Neural cell (in vitro differentiated cells): ENCODE measurements at regions not wholly inside any gene's neighbourhood (a gene's known extent, or its start where the extent isn't known, plus 50 kb on each side); places are given as distances from the start of the nearest gene placed in this dataset.

Source experiments
- EP300 ChIP-seq: fragments of 450-650 bp; conservative IDR thresholded peaks from 2 replicates; pipeline ENCODE4 v1.6.1; 2014; ENCODE audit warnings: antibody characterized with exemption, mild to moderate bottlenecking, moderate library complexity; ENCODE audit not compliant: poor library complexity, severe bottlenecking
- EZH2 ChIP-seq: fragments of 200-600, 300-800 bp; shearing (Covaris generic), sonication (generic); IDR thresholded peaks from 2 replicates; pipeline ENCODE4 v1.6.1; 2014; ENCODE audit warnings: antibody characterized with exemption, low read length, borderline replicate concordance, mild to moderate bottlenecking; ENCODE audit not compliant: insufficient read depth, poor library complexity, severe bottlenecking
- MXI1 ChIP-seq: fragments of 450-650 bp; conservative IDR thresholded peaks from 2 replicates; pipeline ENCODE4 v1.6.1; 2014; ENCODE audit warnings: antibody characterized with exemption, mild to moderate bottlenecking; ENCODE audit not compliant: poor library complexity, severe bottlenecking
- POLR2AphosphoS5 ChIP-seq: IDR thresholded peaks from 2 replicates; pipeline ENCODE4 v1.6.1; 2012
- RAD21 ChIP-seq: fragments of 450-650 bp; conservative IDR thresholded peaks from 2 replicates; pipeline ENCODE4 v1.6.1; 2014; ENCODE audit warnings: antibody characterized with exemption, mild to moderate bottlenecking, moderate library complexity
- TAF1 ChIP-seq: IDR thresholded peaks from 2 replicates; pipeline ENCODE4 v1.6.1; 2012; ENCODE audit warnings: low read depth
- TF ChIP-seq, protein P1 (sequence below): fragments of 450-650 bp; IDR thresholded peaks from 2 replicates; pipeline ENCODE4 v1.5.1; 2014; ENCODE audit warnings: antibody characterized with exemption, mild to moderate bottlenecking, moderate library complexity; ENCODE audit not compliant: poor library complexity, severe bottlenecking
- TF ChIP-seq, protein P2 (sequence below): IDR thresholded peaks from 2 replicates; pipeline ENCODE4 v1.6.1; 2012; ENCODE audit warnings: borderline replicate concordance

DNA sequence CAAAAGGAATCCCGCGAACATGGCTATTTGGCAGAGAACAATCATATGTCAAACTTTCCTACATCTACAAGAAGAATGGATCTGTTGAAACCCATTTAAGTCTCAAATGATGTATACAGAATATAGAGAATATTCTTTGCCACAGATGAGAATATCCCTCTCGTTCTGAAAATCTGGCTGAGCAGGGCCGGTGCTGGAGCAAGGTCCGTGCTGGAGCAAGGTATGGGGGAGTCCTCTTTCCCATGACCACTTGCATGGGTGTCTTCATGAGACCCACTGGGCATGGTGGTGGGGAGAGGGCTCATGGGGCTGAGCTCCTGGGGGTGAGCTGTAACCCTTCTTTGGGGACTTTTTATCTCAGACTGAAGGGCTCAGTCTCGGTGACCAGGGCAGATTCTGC is 440.9 kb downstream of the SOX9 start:
- TF ChIP-seq, protein P1, sequence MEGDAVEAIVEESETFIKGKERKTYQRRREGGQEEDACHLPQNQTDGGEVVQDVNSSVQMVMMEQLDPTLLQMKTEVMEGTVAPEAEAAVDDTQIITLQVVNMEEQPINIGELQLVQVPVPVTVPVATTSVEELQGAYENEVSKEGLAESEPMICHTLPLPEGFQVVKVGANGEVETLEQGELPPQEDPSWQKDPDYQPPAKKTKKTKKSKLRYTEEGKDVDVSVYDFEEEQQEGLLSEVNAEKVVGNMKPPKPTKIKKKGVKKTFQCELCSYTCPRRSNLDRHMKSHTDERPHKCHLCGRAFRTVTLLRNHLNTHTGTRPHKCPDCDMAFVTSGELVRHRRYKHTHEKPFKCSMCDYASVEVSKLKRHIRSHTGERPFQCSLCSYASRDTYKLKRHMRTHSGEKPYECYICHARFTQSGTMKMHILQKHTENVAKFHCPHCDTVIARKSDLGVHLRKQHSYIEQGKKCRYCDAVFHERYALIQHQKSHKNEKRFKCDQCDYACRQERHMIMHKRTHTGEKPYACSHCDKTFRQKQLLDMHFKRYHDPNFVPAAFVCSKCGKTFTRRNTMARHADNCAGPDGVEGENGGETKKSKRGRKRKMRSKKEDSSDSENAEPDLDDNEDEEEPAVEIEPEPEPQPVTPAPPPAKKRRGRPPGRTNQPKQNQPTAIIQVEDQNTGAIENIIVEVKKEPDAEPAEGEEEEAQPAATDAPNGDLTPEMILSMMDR: no peak
- no peak for TF ChIP-seq EZH2
- no peak for TF ChIP-seq RAD21
- no peak for TF ChIP-seq EP300
- TF ChIP-seq, protein P2, sequence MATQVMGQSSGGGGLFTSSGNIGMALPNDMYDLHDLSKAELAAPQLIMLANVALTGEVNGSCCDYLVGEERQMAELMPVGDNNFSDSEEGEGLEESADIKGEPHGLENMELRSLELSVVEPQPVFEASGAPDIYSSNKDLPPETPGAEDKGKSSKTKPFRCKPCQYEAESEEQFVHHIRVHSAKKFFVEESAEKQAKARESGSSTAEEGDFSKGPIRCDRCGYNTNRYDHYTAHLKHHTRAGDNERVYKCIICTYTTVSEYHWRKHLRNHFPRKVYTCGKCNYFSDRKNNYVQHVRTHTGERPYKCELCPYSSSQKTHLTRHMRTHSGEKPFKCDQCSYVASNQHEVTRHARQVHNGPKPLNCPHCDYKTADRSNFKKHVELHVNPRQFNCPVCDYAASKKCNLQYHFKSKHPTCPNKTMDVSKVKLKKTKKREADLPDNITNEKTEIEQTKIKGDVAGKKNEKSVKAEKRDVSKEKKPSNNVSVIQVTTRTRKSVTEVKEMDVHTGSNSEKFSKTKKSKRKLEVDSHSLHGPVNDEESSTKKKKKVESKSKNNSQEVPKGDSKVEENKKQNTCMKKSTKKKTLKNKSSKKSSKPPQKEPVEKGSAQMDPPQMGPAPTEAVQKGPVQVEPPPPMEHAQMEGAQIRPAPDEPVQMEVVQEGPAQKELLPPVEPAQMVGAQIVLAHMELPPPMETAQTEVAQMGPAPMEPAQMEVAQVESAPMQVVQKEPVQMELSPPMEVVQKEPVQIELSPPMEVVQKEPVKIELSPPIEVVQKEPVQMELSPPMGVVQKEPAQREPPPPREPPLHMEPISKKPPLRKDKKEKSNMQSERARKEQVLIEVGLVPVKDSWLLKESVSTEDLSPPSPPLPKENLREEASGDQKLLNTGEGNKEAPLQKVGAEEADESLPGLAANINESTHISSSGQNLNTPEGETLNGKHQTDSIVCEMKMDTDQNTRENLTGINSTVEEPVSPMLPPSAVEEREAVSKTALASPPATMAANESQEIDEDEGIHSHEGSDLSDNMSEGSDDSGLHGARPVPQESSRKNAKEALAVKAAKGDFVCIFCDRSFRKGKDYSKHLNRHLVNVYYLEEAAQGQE: no peak
- TF ChIP-seq TAF1: no peak
- TF ChIP-seq POLR2AphosphoS5: no peak
- TF ChIP-seq MXI1: no peak
